SH-SY5Y (cell line): ENCODE measurements at regions not wholly inside any gene's neighbourhood (a gene's known extent, or its start where the extent isn't known, plus 50 kb on each side); places are given as distances from the start of the nearest gene placed in this dataset.

Source experiments
- GATA2 ChIP-seq: IDR thresholded peaks from 2 replicates; pipeline ENCODE4 v1.6.1; 2011; ENCODE audit warnings: mild to moderate bottlenecking, low read depth, low read length
- GATA3 ChIP-seq: IDR thresholded peaks from 2 replicates; pipeline ENCODE4 v1.6.1; 2011; ENCODE audit warnings: low read depth, mild to moderate bottlenecking, low read length, moderate library complexity

DNA sequence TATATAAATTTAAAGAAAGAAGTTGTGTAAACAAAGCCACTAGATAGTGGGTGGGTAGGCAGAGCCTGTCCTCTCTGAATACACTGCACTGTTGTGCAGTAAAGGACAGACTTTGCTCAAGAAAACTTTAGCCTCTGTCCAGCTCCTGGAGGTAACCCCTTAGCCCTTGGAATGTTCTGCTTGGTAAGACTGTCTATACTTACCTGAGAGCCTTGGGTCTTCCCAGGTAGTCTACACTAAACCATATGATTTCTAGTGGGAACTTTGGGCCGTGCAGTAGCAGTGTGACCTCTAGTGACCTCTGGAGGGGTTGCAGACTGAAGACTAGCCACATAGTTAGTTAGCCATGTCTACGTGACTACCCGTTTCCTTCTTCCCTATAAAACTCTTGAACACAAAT, 678.3 kb upstream of the NRXN1 start:
- TF ChIP-seq GATA3 (no peak), GATA2 (no peak)
